ENCODE measurements at regions not wholly inside any gene's neighbourhood (a gene's known extent, or its start where the extent isn't known, plus 50 kb on each side); places are given as distances from the start of the nearest gene placed in this dataset.
"Not testable (repeated sequence)": the region's sequence is repeated elsewhere in the genome, so short reads cannot be mapped to it uniquely, and the experiment has no call there.

DNA sequence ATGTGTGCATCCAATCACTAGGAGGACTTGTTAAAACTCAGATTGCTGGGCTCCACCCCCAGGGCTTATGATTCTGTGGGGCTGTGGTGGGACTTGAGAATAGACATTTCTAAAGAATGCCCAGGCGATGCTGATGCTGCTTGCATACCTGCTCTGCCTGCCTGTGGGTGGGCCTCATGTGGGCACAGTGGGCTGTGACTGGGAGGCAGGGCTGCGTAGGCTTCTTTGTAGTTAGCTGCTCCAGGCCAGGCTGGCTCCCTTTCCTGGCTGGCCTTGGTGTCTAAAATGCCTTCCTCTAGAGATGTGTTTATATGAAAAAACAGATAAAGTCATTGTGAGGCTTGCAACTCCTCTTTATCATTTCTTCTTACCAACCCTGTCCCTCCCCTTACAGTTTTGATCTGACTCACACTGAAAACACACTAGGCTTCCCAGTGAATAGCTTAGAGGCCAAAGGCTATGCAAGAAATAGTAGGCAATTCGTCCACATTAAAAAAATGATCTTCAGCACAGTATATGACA lies 495.5 kb upstream of the MAP3K7 start:
- no peak for DNase-seq

DNA sequence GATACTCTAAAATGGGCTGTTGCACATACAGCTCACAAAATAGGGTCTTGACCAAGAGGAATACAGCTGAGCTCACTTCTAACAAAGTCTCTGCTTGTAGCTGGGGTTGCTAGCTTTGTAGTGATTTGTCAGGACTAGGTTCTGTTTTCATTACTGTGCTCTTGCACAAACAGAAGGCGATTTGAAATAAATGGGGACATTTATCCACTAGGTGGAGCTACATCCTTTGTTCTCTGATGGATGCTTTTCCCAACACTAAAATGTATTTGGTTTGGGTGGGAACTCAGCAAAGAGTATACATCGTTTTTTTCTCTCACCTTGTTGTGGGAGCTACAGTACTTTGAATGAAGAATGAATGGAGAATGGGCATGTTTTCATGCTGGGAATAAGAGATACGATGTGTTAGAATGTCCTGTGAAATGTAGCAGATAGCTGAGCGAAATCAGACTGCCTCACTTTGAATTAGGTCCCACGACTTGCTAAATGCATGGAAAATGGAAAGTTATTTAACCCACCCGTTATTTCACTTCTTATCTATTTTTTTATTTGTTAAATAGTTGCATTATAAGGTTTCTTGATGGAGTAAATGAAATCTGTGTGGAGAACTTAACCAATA lies 494.7 kb upstream of the MAP3K7 start:
- DNase-seq = no peak

DNA sequence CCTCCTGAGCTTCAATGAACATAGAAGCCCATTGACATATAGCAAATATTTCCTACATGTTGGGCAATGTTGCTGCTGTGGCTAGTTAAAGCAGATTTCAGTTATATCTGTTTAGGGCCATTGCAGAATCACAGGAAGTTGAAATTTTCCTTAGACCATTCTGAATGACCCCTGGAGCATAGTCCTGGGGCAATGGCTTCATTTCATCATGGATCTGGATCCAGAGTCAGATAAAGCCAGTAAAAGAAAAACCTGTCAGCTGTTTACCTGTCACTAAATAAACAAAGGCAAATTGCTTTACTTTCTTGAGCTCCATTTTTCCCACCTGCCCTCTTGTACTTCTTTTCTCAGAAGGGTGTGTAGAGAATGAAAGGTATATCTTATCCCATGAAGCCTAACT lies 494.0 kb upstream of the MAP3K7 start:
- DNase-seq = no peak

DNA sequence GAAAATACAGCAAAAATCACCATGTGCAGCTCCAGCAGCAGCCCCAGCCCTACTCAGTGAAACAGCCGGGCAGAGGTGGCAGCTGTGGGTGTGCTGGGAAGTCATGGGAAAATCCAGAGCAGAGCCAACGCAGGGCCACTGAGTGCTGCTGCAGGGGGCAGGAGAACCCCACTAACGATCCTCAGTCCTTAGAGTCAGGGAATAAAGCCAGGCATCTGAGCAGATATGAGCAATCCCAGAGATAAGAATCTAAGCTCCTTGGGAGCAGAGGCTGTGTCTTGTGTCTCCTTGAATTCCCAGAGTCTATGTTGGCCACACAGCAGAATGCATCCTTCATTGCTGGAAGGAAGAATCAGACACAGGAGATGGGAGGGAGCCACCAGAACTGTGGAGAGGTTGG lies 493.1 kb upstream of the MAP3K7 start:
- no peak for DNase-seq

DNA sequence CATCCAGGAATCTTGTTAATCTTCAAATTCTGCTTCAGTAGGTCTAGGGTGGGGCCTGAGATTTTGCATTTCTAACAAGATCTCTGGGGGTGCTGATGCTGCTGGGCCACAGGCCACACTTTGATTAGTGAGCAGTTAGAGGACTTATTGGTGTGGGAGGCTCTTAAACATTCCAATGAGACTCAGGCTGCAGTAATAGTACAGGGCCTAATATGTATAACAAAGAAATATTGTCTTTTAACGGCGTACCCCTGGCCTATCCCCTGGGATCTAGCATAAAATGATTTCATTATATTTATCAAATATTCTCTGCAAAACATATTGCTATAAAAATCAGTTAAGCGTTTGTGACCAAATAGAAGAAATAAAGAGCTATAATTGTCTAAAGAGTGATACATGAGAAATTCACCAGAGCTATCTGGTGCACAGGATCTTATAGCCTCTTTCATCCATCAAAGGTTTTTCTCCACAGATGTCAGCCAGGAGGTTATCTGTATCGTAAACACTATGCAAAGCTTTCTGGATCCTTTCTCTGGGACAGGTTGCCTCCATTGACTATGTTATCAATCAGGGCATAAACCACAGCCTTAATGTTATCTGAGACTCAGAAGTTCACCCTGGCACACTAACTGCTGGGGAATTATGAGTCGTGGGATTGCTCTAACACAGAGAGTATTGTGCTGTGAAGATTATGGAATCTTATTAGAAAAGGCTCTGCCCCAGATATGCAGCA lies 488.5 kb upstream of the MAP3K7 start:
- no peak for DNase-seq

DNA sequence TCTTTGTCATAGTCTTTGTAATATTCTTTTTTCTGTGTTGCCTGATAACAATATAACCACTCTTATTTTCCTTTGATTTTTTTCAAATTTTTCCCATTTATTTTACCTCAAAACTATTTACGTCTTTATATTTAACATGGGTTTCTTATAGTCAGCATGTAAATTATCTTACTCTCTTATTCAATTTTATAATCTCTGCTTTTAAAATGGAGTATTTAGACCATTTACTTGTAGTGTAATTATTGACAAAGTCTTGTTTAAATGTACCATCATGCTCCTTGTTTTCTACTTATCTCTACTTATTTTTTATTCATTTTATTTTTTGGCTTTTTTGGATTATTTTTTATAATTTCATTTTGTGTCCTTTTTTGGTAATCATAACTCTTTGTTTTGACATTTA lies 476.5 kb upstream of the MAP3K7 start:
- no peak for DNase-seq

DNA sequence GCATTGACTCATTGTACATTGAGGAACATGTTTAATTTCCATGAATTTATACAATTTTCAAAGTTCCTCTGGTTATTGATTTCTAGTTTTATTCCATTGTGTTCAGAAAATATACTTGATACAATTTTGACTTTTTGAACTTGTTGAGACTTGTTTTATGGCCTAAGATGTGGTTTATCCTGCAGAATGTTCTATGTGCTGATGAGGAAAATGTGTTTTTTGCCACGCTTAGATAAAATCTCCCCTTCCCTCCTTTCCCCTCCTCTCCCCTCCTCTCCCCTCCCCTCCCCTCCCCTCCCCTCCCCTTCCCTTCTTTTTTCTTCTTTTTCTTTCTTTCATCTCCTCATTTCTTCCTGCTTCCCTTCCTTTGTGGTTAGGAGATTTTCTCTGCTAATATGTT lies 470.8 kb upstream of the MAP3K7 start:
- no peak for DNase-seq

DNA sequence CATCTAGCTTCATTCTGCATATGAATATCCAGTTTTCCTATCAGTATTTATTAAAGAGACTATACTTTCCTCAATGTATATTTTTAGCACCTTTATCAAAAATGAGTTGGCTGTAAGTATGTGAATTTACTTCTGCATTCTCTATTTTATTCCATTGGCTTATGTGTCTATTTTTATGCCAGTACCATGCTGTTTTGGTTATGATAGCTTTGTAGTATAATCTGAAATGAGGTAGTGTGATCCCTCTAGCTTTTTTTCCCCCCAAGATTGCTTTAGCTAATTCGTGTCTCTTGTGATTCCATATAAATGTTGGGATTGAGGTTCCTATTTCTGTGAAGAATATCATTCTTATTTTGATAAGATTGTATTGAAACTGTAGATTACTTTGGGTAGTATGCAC lies 469.1 kb upstream of the MAP3K7 start:
- DNase-seq = no peak

DNA sequence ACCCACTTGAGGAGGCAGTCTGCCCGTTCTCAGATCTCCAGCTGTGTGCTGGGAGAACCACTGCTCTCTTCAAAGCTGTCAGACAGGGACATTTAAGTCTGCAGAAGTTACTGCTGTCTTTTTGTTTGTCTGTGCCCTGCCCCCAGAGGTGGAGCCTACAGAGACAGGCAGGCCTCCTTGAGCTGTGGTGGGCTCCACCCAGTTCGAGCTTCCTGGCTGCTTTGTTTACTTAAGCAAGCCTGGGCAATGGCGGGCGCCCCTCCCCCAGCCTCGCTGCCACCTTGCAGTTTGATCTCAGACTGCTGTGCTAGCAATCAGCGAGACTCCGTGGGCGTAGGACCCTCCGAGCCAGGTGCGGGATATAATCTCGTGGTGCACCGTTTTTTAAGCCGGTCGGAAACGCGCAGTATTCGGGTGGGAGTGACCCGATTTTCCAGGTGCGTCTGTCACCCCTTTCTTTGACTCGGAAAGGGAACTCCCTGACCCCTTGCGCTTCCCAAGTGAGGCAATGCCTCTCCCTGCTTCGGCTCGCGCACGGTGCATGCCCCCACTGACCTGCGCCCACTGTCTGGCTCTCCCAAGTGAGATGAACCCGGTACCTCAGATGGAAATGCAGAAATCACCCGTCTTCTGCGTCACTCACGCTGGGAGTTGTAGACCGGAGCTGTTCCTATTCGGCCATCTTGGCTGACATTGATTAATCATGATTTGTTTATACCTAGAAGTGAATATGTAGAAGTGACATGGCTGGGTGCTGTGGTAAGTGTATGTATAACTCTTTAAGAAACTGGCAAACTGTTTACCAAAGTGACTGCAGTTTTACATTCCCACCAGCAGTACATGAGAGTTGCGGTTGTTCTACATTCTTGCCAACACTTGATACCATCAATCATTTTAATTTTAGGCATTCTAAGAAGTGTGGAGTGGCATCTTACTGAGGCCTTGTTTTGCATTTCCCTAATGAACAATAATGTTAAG lies 465.9 kb upstream of the MAP3K7 start:
- DNase-seq = not testable (repeated sequence)

DNA sequence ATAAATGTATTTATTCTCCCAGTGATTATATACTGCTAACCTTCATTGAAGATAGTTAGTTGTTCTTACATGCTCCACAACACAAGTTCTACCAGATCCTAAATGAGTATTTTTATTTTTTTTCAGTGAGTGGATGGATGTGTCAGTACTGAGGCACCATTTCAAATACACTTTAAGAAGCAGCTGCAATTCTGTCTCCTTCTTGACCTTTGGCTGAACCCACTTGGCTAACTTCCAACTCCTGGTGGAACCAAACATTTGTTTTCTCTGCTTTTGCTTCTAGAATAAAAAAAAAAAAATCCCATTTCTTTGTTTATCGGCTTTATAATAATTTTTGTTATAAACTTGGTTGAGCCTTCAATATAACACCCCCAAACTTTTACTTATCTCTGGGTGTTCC lies 458.3 kb upstream of the MAP3K7 start:
- no peak for DNase-seq

DNA sequence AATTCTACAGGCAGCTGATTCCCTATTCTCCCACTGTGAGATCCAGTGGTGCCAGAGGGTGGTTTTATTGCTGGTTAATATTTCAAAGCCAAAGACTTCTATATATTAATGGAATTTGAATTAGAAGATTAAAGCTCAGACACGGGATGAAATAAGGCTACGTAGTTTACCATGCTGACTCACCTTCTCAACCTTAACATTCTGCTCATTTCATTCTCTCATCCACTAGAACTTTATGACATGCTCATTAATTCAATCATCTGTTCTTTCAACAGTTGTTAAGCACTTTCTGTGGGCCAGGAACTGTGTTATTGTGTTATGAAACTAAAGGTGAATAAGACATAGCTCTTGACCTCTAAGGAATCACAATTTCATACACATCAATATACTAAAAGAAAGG lies 456.9 kb upstream of the MAP3K7 start:
- no peak for DNase-seq

DNA sequence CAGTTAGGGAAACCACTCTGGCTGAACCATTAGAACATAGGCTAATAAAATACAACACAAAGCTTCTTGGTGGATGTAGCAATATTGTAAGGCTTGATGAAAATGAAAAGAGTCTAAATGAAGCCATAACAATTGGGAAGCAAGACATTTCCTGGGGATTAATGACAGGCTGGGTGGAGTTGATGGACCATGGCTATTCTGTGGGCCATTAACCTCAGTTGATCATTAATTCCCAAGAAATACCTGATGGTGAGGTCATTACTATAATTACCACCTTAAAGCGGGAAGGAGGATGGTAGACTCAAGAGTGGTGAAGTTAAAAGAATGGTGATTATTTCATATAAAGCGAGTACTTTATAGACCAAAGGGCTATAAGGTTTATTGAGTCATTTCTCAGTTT lies 455.8 kb upstream of the MAP3K7 start:
- DNase-seq = no peak

DNA sequence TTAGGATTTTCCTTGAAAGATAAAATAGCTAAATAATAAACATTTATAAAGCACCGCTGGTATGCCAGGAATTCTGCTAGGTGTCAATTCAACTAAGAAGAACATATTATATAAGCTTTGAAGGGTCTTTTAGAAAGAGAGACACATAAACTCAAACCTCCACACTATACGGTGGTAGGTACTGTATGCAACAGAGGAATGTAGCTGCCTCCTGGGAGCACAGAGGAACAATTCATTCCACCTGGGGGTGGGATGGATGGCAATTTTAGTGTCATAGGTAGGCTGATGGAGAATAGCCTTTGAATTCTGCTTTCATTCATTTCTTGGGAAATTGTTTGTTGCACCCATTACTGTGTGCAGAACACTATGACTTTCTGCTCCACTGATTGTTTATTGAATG lies 447.1 kb upstream of the MAP3K7 start:
- DNase-seq = no peak

DNA sequence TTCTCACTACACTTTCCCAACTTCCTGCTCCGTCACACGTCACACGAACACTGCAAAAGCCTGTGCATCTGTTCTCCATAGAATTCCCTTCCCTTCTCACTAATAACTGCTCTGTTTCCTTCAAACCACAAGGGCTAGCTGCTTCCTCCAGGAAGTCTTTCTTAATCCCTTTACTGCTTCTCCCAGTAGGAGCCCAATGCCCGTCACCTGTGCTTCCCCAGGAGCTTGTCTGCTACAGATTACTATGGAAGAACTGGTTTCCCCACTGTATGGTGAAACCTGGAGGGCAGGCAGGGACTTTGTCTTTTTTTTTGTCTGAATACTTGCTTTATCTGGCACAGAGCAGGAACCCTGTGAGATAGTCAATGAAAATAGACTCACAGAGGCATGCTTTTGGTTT lies 444.7 kb upstream of the MAP3K7 start:
- no peak for DNase-seq

DNA sequence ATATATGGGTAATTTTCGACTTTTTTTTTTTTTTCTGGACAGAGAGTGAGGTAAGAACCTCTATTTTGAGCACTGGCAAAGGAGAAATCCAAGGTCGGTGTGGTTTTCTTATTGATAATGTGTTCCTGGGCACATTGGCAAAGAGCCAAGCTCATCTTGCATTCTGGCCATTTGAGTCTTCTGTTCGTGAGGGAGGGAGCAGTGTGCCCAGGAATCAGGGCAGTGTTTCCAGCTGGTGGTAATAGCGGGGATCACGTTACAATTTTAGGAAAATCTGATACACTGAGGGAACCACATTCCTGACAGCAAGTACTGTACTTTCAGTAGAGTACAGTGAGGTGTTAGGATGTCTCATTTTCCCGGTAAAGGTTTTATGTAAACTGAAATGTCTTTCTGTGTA lies 442.3 kb upstream of the MAP3K7 start:
- no peak for DNase-seq

DNA sequence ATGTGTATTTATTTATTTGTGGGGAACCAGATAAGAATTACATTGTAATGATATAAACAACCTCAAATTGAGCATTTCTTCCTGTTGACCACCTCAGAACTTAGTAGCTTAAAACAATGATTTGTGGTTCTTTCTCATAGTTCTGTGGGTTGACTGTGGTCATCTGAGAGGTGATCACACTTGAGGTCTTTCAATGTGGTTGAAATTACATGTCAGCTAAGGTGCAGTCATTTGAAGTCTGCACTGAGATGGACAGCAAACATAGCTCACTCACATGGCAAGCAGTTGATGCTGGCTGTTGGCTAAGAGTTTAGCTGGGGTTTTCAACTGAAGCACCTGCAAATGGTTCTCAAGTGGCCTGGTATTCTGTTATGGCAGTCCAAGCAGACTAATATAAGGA lies 436.7 kb upstream of the MAP3K7 start:
- DNase-seq = no peak

DNA sequence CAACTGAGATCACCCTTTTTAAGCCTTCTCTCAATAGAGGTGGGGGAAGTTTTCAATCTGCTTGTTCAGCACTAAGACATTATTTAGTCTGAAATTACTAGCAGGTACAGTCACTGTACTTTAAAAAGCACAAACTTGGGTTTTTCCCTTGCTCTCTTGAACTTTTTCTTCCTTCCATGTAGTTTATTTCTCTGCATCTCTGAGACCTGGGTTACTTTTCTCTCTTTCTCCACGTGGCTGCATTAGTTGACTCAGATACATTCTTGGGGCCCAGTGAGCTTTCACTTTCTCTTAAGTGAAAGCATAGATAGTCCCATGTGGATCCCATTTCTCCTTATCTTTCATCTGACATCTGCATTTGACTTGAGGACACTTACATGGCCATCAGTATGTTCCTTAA lies 433.9 kb upstream of the MAP3K7 start:
- DNase-seq = no peak

DNA sequence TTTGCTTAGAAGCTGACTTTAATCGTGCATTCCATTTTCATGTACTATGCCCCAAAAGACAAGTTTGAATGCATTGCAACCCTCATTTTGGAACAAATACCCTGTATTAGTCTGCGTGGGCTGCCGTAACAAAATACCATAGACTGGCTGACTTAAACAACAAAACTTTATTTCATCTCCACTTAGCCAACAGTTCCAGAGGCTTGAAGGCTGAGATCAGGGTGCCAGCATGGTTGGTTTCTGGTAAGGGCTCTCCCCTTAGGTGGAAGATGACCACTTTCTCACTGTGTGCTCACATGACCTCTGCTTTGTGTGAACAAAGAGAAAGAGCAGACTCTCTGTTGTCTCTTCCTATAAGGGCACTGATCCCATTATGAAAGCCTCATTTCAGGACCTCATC lies 431.7 kb upstream of the MAP3K7 start:
- DNase-seq = no peak

DNA sequence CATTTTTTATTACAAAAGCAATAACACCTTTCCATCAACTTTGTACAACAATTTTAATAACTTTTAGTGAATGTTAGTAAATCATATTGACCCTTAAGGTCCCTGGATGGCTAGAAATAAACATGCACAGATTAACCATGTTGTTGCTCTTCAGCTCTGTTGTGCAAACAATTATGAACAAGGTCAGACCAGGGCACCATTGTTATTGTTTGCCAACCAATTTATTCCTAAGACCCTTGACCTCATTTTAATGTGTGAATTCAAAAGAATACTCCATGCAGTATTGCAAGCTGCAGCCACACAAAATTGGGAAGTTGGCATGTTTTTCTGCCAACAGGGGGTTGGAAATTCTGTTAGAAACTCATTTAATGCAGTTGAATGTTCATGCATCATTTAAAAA lies 426.6 kb upstream of the MAP3K7 start:
- no peak for DNase-seq

DNA sequence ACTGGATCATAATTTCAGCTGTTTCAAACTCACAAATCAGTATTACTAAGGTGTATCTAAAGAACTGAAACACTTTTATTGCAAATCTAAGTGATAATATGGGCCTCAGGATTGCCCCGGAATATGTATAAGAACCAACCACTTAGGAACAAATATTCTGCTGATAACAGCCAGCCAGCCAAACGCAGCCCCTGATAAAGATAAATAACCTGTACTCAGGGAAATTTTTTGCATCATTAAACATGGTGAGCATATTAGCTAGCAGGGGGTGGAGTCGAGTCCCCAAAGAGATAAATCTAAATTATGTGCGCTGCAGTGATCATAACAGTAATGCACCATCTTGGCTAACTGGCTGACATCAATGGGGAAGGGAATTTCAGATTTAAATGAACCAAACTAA lies 410.2 kb upstream of the MAP3K7 start:
- DNase-seq = no peak

DNA sequence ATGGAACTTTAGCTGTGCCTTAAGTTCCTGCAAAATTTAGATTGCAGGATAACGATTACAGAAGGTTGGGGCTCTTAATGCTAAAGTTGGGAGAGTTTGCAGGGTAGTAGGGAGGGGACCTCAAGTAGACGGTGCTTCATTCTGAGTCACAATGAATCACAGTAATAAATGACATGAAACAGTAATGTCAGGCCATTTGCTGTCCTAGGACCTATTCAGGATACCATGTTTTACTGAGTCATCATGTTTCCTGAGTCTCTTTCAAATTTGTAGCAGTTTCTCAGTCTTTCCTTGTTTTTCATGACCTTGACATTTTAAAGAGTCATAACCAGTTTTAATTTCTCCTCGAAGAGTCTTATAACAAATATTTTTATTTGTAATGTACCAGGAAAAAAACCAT lies 406.9 kb upstream of the MAP3K7 start:
- DNase-seq = no peak

DNA sequence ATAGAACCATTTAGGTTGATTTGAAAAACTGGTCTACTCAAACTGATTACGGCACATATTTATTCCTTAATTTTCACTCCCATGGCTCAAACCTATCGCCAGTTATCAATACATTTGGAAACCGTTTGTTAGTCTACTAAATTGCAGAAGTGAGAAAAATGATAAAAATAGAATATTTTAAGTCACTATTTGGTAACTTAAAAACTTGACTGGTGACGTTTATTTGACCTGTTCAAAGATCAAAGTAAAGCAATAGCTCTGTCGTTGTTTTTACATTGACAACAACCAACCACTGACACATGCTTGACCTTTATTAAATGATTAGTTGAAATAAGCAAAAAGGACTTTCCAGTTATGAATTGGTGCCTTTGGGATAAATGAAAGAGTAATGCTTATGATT lies 402.9 kb upstream of the MAP3K7 start:
- DNase-seq = no peak

DNA sequence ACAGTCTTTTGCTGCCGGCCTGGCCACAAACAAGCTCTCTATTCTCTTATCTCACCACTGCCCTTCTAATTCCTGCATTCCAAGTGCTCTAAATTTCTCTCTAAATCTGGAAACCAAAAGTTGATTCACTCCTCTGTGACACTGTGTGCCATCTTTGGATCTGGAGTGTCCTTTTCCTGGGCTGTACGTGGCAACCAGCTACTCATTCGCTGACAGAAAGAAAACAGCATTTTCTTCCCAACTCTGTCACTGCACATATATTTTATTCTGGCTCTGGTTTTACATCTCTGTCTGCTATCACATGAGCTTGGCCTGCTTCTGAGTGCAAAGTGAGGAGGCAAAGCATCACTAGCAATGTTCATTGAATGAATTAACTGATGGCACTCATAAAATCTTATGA lies 397.2 kb upstream of the MAP3K7 start:
- DNase-seq = no peak

DNA sequence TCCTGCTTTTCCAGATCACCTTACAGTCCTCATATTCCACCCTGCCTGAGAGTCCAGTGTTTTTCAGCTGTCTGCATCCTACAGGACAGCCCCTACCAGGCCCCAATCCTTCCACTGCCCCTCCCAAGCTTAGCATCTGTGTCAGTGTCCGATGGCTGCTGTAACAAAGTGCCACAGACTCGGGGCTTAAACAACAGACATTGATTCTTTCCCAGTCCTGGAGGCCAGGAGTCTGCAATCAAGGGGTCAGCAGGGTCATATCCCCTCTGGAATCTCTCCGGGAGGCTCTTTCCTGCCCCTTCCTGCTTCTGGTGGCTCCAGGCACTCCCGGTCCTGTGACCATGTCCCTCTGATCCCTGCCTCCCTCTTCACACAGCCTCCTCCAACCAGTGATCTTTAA lies 396.6 kb upstream of the MAP3K7 start:
- no peak for DNase-seq

Data from GDM1 (cell line).